ENCODE measurements at regions not wholly inside any gene's neighbourhood (a gene's known extent, or its start where the extent isn't known, plus 50 kb on each side); places are given as distances from the start of the nearest gene placed in this dataset.
"Not testable (repeated sequence)": the region's sequence is repeated elsewhere in the genome, so short reads cannot be mapped to it uniquely, and the experiment has no call there.

GRCh38 chr4:117577686-117578311, 456.5 kb upstream of the NDST3 start:
- DNase-seq: no peak

DNA sequence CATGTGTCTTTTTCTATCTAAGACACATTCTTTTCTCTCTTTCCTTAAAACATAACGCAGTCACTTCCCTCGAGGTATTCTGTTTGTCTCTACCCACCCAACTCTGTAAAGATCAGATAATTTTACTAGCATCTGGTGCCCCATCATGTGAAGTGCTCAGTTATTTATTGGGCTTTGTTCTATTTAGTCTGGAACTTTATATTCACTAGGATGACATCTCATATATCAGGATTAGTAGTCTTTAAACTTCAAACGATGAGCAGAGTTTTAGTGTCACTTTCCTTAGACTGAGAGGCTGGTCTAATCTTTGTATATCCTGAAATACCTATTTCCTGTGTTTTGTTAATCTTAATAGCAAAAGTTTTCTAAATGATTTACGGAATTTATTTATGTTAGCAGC, 445.5 kb upstream of the NDST3 start:
- no peak for DNase-seq

DNA sequence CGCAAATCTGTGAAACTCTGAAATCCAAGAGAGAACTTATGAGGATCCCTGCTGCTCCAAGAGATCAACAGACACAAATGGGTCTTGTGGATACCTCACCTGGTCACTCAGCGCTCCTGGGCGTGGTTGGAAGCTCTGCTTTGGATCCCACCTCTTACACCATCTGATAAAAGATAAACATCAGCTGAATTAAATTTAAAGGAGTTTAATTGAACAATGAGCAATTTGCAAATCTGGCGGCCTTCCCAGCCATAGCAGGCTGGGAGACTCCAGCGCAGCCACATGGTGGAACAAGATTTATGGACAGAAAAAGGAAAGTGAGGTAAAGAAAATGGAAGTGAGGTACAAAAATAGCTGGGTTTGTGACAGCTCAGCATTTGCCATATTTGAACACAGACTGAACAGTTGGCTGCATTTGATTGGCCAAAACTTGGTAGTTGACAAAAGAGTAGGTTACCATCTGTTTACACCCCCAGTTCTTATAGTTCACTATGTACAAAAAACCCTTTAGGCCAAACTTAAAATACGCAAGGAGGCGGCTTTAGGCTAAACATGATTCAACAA, 437.3 kb upstream of the NDST3 start:
- no peak for DNase-seq

- DNase-seq: not testable (repeated sequence)
These were observed 434.9 kb upstream of the NDST3 start for GRCh38 chr4:117599393-117599792.

GRCh38 chr4:117600936-117601335, 433.4 kb upstream of the NDST3 start:
- not testable (repeated sequence) for DNase-seq

DNA sequence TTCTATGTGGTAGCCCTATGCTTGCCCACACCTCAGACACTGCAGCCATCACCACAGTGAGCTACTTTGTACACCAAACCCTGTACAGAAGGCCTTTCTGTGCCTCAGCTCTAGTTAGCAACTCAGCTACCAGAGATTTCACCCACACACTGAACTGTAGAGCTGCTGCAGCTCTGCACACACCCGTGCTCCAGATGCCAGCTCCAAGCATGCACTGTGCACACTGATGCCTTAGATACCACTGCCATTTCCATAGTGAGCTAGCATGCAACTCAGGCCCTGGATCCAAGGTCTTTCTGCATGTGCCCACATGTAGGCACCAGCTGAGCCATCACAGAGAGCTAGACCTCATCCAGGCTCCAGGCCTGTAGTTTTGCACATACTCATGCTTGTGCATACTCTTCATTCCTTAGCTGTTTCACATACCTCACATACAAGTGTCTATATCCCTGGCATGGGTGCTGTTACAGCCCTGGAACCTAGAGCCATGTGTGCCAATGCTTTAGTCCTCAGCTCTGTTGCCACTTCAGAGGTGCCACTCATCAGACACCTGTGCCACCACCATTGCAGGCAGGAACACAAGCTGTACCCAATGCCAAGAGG, 423.5 kb upstream of the NDST3 start:
- no peak for DNase-seq

DNA sequence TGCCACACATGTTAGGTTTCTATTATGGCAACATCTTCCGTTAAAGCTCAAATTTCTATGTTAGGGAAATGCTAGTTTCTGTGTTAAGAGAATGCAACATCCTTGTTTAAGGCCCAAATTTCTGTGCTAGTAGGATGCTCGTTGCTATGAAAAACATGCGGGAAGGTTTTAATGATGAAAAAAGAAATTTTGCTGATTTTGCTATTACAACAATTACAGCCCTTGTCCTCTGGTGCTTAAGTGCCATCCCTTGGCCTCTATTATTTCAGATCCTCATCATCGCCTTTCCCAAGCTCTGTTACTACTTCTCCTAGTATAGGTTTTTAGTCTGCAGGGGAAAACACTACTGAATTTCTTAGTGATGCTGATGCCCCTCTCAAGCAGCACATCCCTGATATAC, 412.6 kb upstream of the NDST3 start:
- DNase-seq: no peak

DNA sequence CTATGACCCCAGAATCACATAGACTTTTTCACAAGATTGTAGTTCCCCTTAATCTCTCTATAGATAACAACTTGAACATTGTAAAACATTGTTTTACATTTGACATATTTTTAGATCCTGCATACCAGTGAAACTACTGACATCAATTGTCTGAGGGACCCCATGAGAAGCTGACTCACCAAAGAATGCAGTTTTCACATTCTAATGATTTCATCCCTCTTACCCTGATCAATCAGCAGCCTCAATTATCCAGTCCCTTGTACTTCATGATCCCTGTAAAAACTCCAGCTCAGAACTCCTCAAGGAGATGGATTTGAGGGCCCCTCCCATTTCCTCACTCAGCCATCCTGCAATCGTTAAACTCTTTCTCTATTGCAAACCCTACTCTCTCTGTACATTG, 411.0 kb upstream of the NDST3 start:
- DNase-seq: no peak

DNA sequence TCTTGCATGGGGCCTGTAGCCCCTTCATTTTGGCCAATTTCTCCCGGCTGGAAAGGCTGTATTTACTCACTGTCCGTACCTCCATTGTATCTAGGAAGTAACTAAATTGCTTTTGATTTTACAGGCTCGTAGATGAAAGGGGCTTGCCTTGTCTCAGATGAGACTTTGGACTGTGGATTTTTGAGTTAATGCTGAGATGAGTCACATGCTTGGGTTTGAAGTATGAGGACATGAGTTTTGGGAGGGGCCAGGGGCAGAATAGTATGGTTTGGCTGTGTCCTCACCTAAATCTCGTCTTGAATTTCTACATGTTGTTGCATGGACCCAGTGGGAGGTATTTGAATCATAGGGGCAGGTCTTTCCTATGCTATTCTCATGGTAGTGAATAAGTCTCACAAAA, 407.6 kb upstream of the NDST3 start:
- no peak for DNase-seq

DNA sequence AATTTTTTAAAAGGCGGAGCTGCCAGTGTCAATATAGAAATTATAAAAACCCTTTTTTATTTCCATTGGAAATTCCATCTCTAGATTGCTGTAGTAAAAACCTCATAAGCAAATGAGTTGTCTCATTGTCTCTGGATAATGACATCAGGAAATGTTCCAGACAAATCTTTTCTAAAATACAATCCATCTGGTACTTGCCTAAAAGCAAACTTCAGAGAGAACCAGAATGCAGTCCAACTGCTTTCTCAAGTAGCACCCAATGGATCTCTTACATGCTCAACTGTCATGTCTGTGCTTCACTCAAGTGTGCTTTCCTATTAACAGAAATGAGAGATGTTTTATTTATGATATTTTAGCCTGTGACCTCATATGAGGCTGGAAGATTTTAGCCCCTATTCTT, 399.6 kb upstream of the NDST3 start:
- DNase-seq: no peak

DNA sequence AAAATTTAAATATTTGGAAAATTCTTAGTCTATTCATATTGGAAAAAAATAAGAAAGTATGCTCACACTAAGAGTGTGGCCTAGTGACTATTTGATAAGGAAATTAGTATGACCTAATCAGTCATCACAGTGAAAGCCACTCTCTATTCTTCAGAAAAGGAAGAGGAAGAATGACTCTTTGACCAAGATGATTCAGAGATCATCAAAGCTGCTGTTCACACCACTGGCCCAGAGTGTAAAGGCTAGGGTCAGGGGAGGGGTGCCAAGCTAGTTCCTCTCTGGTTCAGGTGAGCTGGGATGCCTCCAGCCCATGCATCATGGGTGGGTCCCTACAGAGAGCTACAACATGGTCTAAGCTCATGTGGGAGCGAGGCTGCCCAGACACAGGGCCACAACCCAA, 396.9 kb upstream of the NDST3 start:
- DNase-seq: no peak

GRCh38 chr4:117640836-117641235, 393.4 kb upstream of the NDST3 start:
- no peak for DNase-seq

GRCh38 chr4:117641519-117641918, 392.8 kb upstream of the NDST3 start:
- DNase-seq: no peak

DNA sequence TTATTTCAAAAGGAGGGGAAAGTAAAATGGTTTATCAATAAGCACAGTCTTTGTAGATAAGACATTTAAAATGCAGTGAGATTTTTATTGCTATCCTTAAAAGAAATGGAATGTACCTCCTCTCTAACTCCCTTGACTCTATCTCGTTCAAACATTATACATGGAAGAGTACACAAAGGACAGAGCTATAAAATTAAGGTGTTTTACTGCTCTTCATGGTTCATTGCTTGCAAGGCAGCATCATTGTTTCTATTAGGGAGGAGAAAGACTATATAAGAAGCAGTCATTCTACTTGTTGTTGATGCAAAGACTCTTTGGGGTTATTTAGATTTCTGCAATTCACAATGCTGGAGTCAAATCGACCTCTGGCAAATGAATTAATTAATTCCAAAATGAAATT, 380.2 kb upstream of the NDST3 start:
- DNase-seq: no peak

DNA sequence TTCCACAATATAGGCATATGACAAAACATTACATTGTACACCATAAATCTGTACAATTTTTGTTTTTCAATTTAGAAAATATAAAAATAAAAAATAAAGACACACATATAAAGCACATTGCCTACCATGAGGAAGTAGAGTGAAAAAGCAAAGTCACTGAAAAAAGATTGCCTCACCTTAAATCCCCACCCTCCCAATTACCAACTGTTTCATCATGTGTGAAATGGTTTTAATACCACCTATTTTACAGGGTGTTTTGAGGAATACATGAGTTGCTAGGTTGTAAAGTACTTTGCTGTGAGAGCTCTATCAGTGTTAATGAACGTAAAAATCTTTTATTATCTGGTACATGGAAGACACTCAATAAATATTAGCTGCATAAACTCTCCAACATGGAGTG, 373.6 kb upstream of the NDST3 start:
- DNase-seq: no peak

DNA sequence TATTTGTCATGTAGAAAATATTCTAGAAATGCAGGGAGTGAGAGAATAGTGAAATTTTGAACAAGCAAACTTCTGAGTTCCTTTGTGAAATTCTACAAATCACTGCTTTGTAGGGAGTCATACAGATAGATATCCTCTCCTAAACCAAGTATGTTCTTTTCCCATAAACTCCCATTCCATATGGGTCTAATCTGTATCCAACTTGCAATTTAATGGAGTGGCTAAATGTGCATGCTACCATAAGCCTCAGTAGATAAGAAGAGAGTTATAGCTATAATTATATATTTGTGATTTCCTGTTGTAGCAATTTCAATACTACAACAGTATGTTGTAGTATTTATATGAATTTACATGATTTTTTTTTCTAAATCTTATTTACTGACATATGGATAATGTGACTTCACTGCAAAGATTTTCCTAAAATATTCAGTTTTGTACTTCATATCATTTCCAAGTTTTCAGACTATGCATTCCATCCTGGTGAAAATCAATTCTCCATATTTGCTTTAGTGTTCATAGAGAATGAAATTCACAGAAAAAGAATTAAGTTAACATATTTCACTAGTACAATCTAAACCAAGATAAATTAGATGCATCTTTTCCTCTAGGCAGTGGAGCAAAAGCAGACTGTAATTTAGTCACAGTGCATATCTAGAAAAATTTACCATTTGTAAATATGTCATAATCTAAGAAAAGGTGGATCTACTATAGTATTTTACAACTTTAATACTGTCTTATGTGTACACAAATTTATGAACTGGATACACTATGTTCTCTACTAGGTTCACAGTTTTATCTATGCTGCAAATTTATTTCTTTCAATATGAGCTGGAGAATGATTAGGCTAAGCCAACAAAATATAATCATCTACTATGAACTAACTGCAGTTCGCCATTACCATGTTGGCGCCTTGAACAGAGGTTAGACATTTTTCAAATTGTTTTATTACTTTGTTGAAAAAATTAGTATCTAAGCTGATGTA, 372.9 kb upstream of the NDST3 start:
- DNase-seq: no peak

DNA sequence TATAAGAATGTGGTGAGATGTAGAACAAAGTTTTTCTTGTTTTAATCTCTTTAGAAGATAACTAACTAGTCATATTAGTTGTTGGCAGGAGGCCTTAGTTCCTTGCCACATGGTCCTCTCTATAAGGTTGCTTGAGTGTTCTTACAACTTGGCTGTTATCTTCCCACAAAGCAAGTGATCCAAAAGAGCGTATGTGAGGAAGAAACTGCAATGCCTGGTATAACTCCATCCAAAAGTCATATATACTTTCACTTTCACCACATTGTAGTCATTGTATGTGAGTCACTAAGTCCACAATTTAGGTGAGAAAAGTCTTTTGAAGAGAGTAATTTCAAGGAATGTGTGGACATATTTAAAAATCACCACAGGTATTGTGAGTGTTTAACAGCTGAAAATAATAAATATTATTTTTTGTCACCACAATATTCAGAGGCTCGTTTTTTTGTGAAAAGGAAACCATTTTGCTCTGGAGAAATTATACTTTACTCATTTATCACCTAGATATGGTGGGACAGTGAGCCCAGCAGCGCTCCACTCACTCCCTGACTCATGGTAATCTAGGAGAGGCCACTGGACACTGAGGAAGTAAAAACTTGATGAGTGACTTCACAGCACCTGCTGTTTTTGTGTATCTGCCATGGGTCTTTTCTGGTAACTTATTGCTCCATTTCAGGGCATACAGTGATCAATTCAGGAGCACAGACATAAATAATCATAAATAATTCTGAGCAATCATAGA, 369.4 kb upstream of the NDST3 start:
- DNase-seq: no peak

DNA sequence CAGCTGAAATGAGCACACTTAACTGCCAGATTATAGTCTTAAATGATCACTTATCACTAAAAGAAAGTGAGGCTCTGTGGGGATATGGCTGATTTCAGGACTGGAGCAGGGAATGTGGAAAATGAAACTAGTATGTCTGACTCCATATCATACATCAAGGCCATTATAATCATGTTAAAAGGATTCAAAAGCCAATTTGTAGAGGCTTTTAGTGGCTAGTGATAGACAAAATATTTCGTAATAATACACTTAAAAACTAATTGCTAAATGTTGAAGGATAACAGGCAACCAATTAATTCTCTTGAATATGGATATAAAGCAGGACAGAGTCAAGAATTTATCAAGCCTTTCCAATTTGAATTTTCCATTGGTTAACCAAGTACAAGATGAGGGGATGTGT, 358.1 kb upstream of the NDST3 start:
- DNase-seq: no peak

DNA sequence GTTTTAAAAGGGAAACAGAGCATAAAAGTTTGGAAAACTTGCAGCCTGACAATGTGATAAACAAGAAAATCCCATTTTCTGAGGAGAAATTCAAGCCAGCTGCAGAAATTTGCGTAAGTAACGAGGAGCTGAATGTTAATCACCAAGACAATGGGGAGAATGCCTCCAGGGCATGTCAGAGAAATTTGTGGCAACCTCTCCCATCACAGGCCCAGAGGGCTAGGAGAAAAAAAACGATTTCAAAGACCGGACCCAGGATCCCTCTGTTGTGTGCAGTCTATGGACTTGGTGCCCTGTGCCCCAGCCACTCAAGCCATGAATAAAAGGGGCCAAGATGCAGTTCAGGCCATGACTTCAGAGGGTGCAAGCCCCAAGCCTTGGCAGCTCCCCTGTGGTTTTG, 355.4 kb upstream of the NDST3 start:
- DNase-seq: no peak

DNA sequence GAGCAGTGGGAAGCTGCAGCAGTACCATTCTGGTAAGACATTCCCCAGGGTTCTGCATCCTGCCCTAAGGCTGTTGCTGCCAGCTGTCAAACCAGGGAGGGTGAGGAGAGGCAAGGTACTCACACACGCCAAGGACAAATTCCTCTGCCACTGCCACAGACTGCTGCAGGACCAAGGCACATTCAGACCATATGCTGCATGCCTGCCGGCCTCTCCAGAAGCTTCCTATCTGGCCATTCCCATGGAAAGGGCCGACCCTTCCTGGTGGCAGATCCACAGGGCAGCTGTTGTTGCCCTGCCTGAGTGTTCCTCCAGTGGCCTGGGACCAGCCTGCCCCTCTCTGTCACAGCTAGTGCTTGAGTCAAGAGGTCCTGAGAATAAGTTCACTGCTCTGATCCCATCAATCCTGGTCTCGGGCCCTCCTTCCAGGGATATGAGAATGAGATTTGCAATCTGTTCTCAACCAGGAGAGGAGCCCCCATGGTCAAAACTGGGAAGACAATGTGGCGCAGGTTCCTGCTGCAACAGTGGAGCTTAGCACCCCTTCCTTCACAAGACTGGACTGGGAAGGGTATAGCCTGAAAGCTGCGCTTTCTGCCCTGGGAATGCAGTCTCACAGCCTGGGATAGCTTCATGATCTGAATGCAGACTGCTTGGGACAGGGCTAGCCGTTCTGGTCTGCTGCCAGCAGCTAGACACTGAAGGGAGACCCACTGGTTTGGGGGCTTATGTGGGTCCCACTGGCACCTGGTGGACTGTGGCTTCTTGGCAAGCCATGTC, 342.5 kb upstream of the NDST3 start:
- DNase-seq: no peak

- no peak for DNase-seq
These were observed 341.7 kb upstream of the NDST3 start for GRCh38 chr4:117692538-117692937.

- no peak for DNase-seq
These were observed 334.7 kb upstream of the NDST3 start for GRCh38 chr4:117699595-117699994.

All from NCI-H2227 treated with DMSO at 0.1 percent for 48 hours (cell line).